ENCODE measurements at regions not wholly inside any gene's neighbourhood (a gene's known extent, or its start where the extent isn't known, plus 50 kb on each side); places are given as distances from the start of the nearest gene placed in this dataset.

DNA sequence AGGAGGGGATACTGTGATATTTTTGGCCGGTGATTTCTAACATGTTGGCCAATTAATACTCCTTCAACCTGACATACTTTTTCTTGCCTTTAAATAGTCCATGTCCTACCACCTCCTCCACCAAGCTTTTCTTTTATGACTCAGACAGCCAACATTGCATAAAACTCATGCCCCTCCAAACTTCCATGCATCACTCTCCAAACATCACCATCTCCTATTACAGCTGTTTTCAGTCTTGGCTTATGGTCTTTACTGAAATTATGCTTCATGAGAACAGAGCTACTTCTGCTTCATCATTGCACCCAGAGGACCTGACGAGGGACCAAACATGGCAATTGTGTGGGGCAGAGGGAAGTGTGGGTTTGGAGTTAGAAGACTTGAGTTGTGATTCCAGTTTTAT, 305.4 kb downstream of the LPIN1 start:
- no peak for DNase-seq (ENCODE audit: low spot score)
- Mint-ChIP-seq H3K36me3 (ENCODE audit: low read depth) (no peaks in the 10 kb centered on the region), H3K4me1 (ENCODE audit: low read depth) (peaks cover 21% of the 10 kb centered on the region), H3K27me3 (ENCODE audit: low read depth) (no peaks in the 10 kb centered on the region), H3K9me3 (ENCODE audit: low read depth) (no peaks in the 10 kb centered on the region), H3K4me3 (ENCODE audit: unreplicated experiment) (no peak overlapping the region), H3K27ac (ENCODE audit: unreplicated experiment) (no peak overlapping the region)
- TF ChIP-seq, protein P1, sequence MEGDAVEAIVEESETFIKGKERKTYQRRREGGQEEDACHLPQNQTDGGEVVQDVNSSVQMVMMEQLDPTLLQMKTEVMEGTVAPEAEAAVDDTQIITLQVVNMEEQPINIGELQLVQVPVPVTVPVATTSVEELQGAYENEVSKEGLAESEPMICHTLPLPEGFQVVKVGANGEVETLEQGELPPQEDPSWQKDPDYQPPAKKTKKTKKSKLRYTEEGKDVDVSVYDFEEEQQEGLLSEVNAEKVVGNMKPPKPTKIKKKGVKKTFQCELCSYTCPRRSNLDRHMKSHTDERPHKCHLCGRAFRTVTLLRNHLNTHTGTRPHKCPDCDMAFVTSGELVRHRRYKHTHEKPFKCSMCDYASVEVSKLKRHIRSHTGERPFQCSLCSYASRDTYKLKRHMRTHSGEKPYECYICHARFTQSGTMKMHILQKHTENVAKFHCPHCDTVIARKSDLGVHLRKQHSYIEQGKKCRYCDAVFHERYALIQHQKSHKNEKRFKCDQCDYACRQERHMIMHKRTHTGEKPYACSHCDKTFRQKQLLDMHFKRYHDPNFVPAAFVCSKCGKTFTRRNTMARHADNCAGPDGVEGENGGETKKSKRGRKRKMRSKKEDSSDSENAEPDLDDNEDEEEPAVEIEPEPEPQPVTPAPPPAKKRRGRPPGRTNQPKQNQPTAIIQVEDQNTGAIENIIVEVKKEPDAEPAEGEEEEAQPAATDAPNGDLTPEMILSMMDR (IDR thresholded peaks at IDR 0.05): no peak

DNA sequence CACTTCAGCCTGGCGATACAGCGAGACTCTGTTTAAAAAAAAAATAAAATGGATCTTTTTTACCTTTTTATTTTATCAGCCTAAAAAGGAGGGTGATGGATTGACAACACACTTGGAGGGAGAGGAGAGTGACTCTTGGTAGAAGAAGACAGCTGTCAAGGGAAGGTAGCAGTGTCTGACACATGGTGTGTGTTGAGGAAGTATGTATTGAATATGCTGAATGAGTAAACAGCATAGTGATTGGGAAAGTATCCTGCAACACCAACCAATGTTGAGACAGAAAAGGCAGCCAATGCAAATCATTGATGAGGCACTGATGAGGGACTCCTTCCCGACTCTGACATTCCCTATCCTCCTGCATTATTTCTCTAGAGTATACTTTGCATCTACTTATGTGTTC, 306.4 kb downstream of the LPIN1 start:
- Mint-ChIP-seq H3K27ac (ENCODE audit: unreplicated experiment) (no peak overlapping the region), H3K9me3 (ENCODE audit: low read depth) (no peaks in the 10 kb centered on the region), H3K36me3 (ENCODE audit: low read depth) (no peaks in the 10 kb centered on the region), H3K27me3 (ENCODE audit: low read depth) (no peaks in the 10 kb centered on the region), H3K4me1 (ENCODE audit: low read depth) (peaks cover 18% of the 10 kb centered on the region), H3K4me3 (ENCODE audit: unreplicated experiment) (no peak overlapping the region)
- DNase-seq (ENCODE audit: low spot score): no peak
- TF ChIP-seq, protein P1 (IDR thresholded peaks at IDR 0.05): no peak

DNA sequence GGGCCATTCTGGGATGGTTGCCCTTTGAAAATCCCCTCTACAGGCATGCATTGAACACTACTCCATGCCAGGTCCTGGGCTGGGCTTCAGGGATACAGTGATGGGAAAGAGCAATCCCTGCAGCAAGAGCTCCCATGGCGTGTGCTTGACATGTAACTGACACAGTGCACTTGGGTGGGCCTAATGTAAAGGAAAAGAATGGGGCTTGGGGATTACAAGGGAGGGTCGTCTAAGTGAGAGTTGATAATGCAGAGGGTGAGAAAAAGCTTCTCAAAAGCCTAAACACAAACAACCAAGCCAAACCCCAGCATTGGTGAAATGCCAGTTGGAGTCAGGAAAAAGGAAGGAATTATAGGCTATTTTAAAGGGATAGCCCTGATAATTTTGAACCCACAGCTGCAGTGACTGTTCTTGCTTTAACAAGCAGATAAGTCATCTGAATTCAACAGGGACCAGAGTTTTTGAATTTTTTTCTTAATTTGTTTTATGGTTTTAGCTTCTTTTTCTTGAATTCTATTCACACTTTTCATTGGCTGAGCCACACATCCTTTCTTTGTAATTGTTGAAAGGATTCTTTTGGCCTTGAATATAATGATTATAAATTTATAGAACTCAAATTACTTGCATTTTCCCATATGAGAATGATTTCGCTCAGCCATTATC, 308.7 kb downstream of the LPIN1 start:
- no peak overlapping the region for H3K27ac Mint-ChIP-seq (ENCODE audit: unreplicated experiment)
- no peak for DNase-seq (ENCODE audit: low spot score)
- H3K36me3 Mint-ChIP-seq (ENCODE audit: low read depth): no peaks in the 10 kb centered on the region
- no peaks in the 10 kb centered on the region for H3K27me3 Mint-ChIP-seq (ENCODE audit: low read depth)
- no peak overlapping the region for H3K4me3 Mint-ChIP-seq (ENCODE audit: unreplicated experiment)
- peaks cover 34% of the 10 kb centered on the region for H3K4me1 Mint-ChIP-seq (ENCODE audit: low read depth)
- H3K9me3 Mint-ChIP-seq (ENCODE audit: low read depth): no peaks in the 10 kb centered on the region
- TF ChIP-seq, protein P1 (IDR thresholded peaks at IDR 0.05): no peak

DNA sequence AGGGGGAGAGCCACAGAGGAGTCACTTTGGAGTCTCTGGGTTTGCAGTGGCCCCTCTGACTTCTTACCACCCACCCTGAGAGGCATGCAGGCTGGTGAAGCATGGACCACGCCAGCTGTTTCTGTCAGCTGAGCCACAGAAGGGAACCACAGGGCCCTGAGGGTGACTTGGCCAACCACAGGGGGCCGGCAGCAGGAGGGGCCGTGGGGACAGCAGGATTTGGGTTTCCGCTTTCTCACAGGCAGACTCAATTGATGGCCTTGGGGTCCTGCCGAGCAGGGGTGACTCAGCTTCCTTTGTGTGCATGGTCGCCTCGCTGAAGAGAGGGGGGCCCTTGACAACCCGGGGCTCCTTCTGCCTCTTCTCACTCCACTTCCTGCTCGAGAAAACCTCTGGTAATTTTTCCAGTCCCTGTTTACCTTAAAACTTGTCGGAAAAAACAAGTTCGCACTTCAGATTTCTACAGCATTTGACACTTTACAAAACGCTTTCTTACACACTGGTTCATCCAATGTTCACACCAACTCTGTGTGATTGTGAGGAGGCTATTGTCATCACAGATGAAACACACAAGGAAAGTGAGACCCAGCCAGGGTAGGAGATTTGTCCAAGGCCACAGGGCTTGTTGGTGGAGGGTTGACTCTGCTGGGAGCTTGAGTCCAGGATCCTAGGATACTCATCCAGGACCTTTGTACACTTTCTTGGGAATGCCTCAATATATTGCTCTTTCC, 311.2 kb downstream of the LPIN1 start:
- Mint-ChIP-seq H3K4me3 (ENCODE audit: unreplicated experiment) (no peak overlapping the region), H3K4me1 (ENCODE audit: low read depth) (peaks cover 42% of the 10 kb centered on the region), H3K27me3 (ENCODE audit: low read depth) (no peaks in the 10 kb centered on the region), H3K36me3 (ENCODE audit: low read depth) (no peaks in the 10 kb centered on the region), H3K9me3 (ENCODE audit: low read depth) (no peaks in the 10 kb centered on the region), H3K27ac (ENCODE audit: unreplicated experiment) (no peak overlapping the region)
- TF ChIP-seq, protein P1 (IDR thresholded peaks at IDR 0.05): no peak
- no peak for DNase-seq (ENCODE audit: low spot score)

DNA sequence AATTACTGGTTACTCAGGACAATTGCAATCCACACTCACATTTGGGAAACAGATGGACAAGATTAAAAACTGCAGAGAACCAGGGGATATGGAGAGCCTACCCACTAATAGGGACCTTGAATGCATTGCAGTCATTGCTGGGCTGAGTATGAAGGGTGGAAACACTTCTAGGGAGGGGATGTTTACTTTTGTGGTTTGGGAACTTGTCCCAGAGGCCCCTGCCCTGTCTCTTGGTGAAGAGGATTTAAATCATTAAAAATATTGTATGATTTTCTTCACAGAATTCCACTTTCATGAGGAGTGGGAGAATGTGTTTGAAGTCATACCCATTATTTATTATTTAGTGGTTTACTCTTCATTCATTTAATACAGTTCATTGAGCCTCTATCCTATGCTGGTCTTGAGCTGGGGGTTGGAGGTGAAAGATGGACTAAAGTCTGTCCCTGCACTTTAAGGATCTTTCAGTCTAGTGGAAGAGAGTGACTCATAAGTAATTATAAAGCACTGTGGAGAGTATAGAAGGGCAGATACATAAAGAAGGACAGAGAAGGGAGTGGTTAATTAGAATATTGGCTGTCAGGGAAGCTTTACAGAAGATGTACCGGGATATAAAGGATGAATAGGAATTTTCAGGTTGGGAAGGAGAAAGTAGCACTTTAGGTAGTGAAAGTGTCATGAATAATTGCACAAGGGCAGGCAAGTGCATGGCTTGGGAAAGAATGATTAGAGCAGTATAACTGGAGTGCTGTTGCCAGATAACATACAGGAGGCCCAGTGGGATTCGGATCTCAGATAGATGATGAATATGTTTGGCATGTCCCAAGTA, 313.4 kb downstream of the LPIN1 start:
- no peak overlapping the region for H3K4me3 Mint-ChIP-seq (ENCODE audit: unreplicated experiment)
- TF ChIP-seq, protein P1 (IDR thresholded peaks at IDR 0.05): no peak
- no peaks in the 10 kb centered on the region for H3K36me3 Mint-ChIP-seq (ENCODE audit: low read depth)
- peaks cover 4% of the 10 kb centered on the region for H3K9me3 Mint-ChIP-seq (ENCODE audit: low read depth)
- no peaks in the 10 kb centered on the region for H3K27me3 Mint-ChIP-seq (ENCODE audit: low read depth)
- no peak for DNase-seq (ENCODE audit: low spot score)
- peaks cover 42% of the 10 kb centered on the region for H3K4me1 Mint-ChIP-seq (ENCODE audit: low read depth)
- H3K27ac Mint-ChIP-seq (ENCODE audit: unreplicated experiment): peak overlapping the region; percentile 28

Measured in chondrocyte (in vitro differentiated cells).